Stomach (tissue), 4 donors: ENCODE measurements at regions not wholly inside any gene's neighbourhood (a gene's known extent, or its start where the extent isn't known, plus 50 kb on each side); places are given as distances from the start of the nearest gene placed in this dataset.
"Not testable (repeated sequence)": the region's sequence is repeated elsewhere in the genome, so short reads cannot be mapped to it uniquely, and the experiment has no call there.

Experiments used
- CTCF ChIP-seq, 7 experiments: fragments of 450-650 bp in 4 of 7; fragments of 200-600 bp in 3 of 7; sonication (generic) in 3 of 7; IDR thresholded peaks; one replicate each; pipeline ENCODE4 v1.5.1; 2016 to 2019; ENCODE audit warnings: antibody characterized with exemption in 7 of 7, control low read depth in 2 of 7, mild to moderate bottlenecking in 1 of 7
- POLR2A ChIP-seq, 4 donors: fragments of 450-650 bp; IDR thresholded peaks; one replicate each; pipeline ENCODE4 v1.6.1; 2016; ENCODE audit warnings: antibody characterized with exemption in 4 of 4, control low read depth in 2 of 4, mild to moderate bottlenecking in 1 of 4, moderate library complexity in 1 of 4
- POLR2AphosphoS5 ChIP-seq, 3 donors: sonication (generic); formaldehyde crosslinking; IDR thresholded peaks; one replicate each; pipeline ENCODE4 v1.6.1; 2016; ENCODE audit warnings: antibody characterized with exemption in 3 of 3

GRCh38 chr11:67800591-67800990, 126.2 kb upstream of the ALDH3B2 start:
- TF ChIP-seq CTCF, POLR2A, POLR2AphosphoS5 (IDR thresholded peaks at IDR 0.05): not testable (repeated sequence)
